HG02943 (cell line): ENCODE measurements at regions not wholly inside any gene's neighbourhood (a gene's known extent, or its start where the extent isn't known, plus 50 kb on each side); places are given as distances from the start of the nearest gene placed in this dataset.

Experiments
- ATAC-seq: cut with Tn5 transposase; IDR thresholded peaks from one replicate; pipeline ENCODE4 v1.9.1; 2021; ENCODE audit warnings: mild to moderate bottlenecking, low read depth, moderate library complexity; ENCODE audit not compliant: unreplicated experiment

DNA sequence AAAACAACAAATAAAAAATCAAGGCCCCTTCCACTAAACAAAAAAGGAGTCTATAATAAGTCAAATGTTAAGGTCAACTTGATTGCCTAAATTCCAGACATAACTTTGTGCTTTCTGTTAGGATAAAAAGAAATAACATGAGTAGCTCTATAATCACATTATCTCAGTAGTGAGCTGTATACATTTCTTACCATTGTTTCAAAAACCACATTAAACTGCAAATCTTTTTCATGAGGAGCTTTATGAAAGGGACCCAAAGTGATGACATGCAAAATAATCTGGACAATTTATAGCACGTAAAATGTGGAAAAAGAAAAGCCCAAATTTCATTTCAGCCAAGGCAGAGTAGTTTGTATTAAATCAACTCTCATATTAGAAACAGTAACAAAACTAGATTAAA, 269.2 kb downstream of the KLF12 start:
- ATAC-seq: no peak

DNA sequence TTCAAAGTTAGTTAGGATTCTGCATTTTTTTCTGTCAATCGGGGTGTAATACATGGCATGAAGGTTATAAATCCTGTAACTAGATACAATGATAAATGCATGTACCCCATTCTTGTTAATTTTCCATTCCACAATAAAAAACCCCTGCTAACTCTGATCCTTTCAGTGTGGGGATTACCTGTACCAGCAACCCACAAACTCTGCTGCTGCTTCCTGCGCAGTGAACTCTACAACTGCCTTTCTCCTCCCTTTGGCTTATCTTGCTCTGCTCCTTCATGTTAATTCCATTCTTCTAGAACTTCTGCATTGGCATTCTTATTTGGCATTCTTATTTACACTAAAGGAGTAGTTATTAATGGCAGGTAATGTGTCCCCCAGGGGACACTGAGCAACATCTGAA, 273.1 kb downstream of the KLF12 start:
- no peak for ATAC-seq

DNA sequence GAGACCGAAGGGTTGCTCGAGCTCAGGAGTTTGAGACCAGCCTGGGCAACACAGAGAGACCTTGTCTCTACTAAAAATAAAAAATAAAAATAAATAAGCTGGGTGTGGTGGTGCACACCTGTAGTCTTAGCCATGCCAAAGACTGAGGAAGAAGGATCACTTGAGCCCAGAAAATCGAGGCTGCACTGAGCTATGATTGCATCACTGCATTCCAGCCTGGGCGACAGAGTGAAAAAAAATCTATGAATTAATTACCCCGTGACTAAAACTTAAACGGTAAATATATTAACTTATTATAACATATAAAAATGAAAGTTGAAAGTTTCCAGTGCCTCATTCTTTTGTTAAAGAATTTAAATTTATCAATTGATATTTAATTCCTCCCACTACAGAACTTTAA, 273.7 kb downstream of the KLF12 start:
- no peak for ATAC-seq

DNA sequence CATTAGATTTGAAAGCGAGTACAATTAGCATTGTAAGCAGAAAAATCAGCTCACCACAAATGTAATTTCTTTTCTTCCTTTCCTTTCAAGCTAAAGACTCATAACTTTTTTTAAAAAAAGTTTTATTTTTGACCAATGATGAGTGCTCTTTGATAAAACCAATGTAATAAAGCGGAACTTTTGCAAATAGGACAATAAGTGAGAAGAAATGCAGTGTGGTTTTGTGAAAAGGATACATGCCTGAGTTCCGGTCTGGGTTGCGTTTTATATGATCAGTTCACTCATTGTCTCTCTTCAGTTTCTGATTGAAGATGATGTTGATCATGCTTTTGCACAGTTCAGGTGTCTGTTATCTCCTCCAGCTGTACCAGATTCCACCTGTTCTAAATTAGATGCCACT, 274.4 kb downstream of the KLF12 start:
- ATAC-seq: no peak

DNA sequence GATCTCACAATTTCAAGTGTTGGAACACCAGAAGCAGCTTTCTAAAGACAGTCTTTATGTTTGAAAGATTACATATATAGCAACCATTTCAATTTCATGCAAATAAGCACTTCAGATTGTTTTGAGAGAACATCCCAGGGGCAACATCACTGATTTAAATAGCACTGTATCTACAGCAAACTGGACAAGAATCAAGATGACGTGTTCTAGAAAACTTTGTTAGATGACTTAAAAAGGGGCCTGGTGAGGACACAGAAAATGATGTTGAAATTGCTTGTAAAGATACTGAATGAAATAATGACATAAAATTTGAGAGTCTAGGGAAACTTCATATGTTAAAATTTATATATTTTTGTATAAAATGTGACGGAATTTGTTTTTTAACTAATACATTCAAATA, 277.1 kb downstream of the KLF12 start:
- no peak for ATAC-seq

DNA sequence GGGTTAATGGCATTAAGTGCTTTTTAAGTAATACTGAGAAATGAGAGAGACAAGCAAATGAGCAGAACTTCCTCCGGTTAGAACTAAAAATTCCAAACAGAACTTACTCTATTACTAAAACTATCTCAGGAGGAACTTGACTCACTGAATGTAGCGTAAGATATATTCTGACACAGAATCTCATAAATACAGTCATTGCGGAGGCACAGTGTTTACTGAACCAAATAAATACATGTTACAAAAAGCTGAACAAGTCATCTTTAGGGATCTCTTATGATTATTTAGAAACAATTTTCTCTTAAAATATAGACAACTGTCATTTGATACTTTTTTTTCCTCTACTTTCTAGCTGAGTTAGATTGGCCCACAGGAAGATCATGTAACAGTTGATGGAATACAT, 283.1 kb downstream of the KLF12 start:
- ATAC-seq: no peak

DNA sequence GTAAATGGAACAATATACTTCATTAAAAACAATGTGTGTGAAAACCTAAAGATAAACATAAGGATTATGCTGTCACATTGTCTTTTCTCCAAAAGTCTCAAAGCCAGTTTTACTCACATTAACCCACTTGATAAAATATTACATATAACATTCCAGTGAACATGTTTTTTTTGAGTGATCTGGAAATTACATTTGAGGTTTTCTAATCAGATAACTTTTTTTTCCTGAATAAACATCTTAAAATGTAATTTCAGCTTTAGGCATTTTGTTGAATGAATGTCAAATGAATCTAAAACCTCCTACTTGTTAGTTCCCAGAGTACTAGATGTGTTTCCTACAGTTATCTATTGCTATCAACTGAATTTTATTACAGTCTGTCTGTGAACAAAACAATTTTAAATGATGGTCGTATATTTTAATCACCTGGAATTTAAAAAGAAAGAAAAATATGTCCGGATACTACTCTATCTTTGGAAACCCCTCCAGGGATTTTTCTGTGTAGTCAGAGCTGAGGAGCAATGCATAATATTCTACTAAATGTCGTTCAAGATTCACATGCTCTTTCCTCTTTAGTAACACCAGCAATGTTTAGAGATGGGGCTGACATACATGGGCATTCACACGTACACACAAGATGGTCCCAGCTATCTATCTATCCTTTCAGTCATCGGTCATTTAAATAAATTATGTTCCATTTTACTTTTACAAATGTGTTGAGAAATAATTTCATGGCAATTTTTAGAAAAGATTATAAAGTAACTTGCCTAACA, 283.9 kb downstream of the KLF12 start:
- no peak for ATAC-seq

DNA sequence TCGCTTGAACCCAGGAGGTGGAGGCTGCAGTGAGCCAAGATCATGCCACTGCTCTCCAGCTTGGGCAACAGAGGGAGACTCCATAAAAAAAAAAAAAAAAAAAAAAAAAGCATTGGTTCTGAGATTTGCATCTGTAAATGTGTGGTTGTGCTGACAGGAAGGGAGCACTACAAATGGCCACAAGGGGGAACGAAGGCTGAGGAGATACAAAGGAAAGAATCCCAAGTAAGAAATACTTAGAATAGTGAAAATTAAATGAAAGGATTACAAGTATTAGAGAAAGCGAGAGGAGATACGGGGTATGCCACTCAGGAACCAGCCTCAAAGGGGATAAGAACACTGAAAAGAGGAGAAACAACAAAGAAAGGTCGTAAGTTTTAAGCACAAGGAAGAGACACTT, 284.9 kb downstream of the KLF12 start:
- peak; percentile 65 for ATAC-seq

DNA sequence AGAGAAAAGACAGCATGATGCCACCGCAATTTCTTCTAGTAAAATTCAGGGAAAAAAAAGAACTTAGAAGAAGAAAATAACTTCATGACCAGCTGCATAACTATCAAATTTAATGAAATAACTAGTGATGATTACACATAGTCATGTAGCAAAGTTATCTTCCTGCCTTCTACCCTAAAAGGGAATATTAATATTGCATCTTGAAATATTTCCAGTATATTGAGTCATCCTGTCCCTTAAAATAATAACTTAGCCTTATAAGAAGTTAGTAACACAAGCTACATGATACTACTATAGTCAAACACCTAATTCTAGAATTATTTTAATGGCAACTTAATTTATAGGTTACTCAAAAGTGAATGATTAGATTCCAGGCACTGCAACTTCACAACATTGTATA, 289.2 kb downstream of the KLF12 start:
- ATAC-seq: no peak

DNA sequence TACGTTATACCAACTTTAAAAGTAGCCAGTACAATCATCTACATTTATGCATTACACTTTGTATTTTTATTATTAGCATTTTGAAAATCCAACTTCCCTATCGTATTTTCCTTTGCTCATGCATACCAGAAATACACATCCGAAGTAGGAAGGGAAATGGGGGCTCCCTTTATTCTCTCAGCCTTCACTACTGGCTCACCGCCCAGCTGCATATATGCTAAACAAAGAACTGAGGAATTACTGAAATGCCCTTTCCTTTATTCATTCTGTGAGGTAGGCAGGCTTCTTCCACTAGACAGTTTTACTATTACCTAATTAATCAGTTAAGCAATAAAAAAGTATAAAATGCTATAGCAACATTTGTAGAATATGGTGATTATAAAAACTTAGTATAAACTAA, 291.6 kb downstream of the KLF12 start:
- ATAC-seq: no peak

DNA sequence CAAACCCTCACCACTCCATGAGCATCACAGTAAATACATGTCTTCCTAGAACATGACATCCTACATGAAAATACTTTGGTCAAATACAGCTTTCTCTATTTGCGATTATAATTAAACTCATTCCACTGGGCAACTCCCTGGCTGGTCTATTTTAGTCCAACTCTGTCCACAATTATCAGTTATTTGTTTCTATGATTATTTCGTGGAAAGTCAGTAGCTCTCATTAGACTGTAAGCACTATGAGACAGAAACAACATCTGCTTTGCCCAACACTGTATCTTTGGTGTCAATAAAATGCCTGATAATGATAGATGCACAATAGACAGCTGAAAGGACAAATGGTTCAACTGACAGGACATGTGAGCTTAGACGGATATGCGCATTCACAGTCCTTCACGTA, 292.0 kb downstream of the KLF12 start:
- ATAC-seq: no peak

DNA sequence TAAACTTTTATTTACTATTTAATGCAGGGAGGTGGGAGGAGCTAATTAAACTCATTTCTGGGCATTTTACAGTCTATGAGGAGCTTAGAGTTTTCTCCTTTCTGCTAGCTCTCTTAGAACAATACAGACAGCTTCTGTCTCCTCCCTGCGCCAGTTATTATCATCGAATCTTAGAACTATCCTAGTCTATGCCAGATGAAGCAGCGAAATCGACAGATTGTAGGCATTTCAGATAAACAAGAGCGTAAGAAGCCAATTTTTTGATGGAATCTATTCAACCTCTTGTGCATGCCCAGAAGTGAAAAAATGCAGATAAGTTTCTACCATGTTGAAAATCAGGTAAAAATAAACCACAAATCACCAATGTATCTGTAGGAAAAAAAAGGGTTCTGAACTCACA, 297.1 kb downstream of the KLF12 start:
- ATAC-seq: no peak

DNA sequence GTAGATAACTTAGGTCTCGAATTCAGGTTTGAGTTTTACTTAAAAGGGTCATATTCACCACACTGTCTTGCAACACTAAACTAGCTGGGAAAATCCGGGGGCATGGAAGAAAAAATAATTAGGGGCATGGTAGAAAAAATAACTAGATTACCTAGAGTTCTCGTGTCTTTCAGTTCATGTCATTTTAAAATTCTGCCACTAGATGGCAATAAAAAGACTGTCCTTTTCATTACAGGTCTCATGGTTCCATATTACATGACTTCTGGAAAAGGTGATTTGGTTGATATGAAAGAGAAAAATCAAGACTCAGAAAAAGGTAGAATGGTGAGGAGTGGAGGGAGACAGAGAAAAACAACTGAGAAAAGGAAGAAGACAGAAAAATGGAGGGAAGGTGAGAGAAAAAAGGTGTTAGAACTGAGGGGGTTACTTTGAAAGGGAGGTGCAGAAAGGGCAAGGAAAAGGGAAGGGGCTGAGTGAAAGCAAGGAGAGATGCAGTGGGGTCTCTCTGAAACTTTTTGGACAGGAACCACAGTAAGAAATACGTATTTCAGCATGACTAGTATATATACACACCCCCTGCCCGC, 299.0 kb downstream of the KLF12 start:
- ATAC-seq: peak; percentile 66

DNA sequence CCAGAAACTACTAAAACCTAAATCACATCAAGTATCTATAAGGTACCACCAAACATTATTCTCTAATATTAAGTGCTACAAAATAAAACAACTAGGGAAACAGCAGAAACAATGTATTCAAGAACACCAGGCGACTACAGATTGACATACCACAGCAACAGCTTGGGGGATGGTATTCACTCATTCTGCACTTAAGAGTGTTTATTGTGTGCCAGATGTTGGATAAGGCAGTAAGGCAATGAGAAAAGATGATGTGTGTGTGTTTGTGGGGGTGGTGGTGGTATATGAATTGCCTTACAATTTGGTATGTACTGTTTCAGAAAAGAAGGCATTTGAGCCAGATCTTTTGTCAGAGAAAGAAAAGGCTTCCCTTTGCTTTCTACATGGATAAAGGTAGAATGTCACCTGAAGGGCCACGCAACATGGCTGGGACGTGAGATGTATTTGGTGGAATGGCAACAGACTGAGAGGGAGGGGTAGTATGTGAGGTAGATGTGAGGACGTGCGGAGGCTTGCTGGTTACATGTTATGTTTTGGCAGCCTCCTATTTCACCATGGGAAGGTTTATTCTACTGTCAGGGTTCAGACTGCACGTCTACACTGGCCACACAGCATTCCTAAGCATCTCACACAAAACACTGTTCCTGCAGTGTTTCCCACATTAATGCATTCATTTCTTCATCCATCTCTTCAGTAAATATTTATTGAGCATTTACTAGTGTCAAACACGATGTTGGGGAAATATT, 300.7 kb downstream of the KLF12 start:
- no peak for ATAC-seq

DNA sequence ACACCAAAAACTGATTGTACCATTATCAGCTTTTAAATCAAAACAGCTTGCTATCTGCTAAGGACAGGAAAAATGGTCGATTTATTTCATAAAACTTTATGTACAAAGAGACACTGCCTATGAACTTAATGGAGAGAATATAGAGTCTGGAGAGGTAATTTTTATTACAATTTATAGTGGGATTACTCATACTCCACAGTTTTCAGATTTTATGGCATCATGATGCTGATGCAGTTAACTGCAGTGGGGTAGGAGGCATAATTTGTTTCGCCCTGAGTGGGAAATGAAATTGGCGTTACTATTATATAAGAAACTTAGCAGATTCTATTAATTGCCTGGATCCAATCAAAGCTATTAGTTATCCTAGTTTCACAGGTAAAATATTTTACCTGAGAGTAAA, 301.4 kb downstream of the KLF12 start:
- ATAC-seq: no peak

DNA sequence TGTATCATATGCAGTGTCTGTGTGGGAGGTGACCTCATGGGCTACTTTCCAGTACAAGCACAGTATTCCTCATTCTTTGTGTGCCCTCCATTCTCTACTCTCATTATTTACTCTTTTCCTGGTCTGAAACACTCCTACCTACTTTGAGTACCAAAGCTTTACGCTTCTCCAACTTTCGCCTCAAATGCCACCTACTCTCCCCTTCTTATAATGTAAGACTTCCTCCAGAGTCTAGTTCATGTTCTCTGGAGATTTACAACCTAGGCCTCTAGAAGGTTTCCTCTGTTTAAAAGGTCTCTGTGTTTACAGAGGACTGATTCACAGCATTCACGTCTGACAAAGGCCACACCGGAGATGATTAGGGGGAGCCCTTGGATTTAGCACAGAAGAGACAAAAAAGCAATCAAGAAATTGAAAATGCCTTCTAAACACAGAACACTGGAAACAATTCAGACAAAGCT, 302.0 kb downstream of the KLF12 start:
- ATAC-seq: no peak

DNA sequence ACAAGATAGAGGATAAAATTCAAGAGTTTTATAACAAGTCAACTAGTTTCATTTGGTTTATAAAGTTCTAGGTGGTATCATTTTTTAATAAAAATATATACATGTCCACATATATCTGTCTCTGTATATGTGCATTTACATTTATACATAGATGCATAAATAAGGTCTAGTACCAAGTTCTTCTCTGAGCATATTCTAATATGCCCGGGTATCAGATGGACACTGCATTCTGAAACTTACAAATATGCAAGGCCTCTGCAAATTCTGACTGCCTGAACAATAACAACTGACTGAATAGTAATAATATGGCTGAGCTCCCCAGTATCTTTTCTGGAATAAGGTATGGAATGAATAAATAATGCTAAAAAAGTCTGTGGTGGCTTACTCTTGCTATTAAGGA, 304.8 kb downstream of the KLF12 start:
- no peak for ATAC-seq

DNA sequence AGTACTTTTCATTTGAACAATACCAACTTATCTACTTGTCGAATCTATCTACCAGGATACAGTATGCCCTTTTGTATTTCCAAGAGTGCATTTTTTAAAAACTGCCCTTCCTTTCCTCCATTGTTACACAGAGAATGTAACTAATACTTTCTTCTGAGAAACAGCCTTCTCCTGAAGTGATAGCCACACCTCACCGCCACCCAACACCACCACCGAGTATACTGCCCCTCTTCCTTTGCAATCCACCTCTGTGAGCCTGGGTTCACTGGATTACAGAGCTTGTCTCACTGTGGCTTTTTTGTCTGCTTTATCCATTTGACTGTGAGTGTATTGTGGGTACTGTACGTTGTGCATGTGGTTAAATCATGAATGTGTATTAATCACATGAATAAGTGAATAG, 305.4 kb downstream of the KLF12 start:
- no peak for ATAC-seq

DNA sequence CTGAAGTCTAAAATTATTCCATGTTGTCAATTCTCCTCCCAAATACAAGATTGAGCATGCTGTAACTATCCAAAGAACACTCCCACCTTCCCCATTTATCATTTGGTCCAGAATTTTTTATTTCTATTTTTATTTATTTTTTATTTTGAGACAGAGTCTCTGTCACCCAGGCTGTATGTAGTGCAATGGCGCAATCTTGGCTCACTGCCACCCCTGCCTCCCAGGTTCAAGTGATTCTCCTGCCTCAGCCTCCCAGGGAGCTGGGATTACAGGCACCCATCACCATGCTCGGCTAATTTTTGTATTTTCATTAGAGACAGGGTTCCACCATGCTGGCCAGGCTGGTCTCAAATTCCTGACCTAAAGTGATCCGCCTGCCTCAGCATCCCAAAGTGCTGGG, 306.8 kb downstream of the KLF12 start:
- ATAC-seq: no peak

DNA sequence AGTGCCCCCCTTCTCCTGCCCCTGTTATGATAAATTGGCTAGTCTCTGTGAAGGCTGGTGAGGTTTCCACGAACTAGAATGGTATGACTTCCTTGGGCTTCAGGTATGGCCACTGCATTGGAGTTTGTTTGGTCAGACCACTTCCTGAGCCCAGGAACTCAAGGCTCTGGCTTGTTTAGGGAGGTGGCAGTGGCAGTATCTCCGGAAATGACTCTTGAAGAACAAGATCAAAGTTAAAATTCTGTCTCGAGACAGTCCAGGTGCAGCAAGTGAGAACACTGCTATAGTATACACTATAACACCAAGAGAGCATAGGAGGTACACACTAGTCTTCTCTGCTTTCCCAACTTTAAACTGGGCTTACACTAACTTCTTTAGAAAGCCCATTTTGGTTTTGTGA, 309.1 kb downstream of the KLF12 start:
- no peak for ATAC-seq

DNA sequence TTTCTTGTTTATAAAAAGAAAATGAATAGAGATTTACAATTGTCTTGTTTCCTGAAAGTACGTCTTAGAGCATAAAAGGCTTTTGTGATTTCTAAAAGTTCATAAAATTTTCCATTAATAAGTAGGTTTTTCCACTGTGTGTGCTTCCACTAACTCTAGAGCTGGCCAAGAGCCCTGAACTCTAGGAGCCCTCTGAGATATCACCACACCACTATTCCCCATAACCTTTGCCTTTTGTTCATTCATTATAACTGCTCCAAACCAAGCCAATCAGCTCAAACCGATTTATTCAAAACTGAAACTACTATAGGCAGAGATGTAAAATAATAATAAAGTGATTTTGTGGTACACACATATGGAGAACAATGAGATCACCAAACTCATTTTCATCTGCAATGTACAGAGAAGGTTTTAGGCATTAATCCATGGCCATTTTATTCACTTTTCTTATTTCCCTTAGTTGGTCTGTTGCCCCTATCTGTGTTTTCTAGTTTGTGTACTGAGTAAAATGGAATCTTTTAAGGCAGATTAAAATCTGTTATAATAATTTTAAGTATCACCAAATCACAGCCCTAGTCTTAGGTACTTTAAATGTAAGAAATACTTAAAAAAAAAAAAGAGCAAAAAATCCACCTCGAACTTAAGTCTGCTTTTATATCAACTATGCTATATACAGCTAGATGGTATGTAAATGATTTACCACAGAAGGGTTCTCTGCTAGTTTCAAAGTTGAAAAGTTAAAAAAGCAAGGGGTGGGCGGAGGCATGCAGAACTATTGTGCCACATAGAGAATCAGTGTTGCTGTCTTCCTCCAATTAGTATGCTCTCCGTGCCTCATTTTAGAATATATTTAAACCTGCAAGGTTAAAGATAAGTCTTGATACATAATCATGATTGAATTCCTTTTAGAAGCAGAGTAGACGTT, 311.3 kb downstream of the KLF12 start:
- ATAC-seq: no peak
